Endothelial cell (in vitro differentiated cells): ENCODE measurements at regions not wholly inside any gene's neighbourhood (a gene's known extent, or its start where the extent isn't known, plus 50 kb on each side); places are given as distances from the start of the nearest gene placed in this dataset.

Source experiments
- DNase-seq: peaks from one replicate; pipeline ENCODE4 v3.0.0; 2021; ENCODE audit warnings: low spot score
- H3K27ac Mint-ChIP-seq: one replicate; pipeline ENCODE4 v1.8.0; 2021; ENCODE audit warnings: mixed read lengths, inconsistent platforms; ENCODE audit not compliant: unreplicated experiment
- H3K27me3 Mint-ChIP-seq: one replicate; pipeline ENCODE4 v1.8.0; 2021; ENCODE audit warnings: mild to moderate bottlenecking, moderate library complexity, mixed read lengths, inconsistent platforms; ENCODE audit not compliant: unreplicated experiment
- H3K36me3 Mint-ChIP-seq: one replicate; pipeline ENCODE4 v1.8.0; 2021; ENCODE audit warnings: mild to moderate bottlenecking, low read depth, mixed read lengths, inconsistent platforms; ENCODE audit not compliant: unreplicated experiment
- H3K4me1 Mint-ChIP-seq: one replicate; pipeline ENCODE4 v1.8.0; 2021; ENCODE audit warnings: mild to moderate bottlenecking, mixed read lengths, inconsistent platforms; ENCODE audit not compliant: unreplicated experiment
- H3K4me3 Mint-ChIP-seq: one replicate; pipeline ENCODE4 v1.8.0; 2021; ENCODE audit warnings: mild to moderate bottlenecking, mixed read lengths, inconsistent platforms; ENCODE audit not compliant: unreplicated experiment
- H3K9me3 Mint-ChIP-seq: one replicate; pipeline ENCODE4 v1.8.0; 2021; ENCODE audit warnings: mixed read lengths, inconsistent platforms; ENCODE audit not compliant: unreplicated experiment
- CTCF ChIP-seq: fragments of 200-600 bp; sonication (generic); IDR thresholded peaks from one replicate; pipeline ENCODE4 v1.5.0; 2021; ENCODE audit warnings: antibody characterized with exemption; ENCODE audit not compliant: unreplicated experiment

GRCh38 chr15:62547584-62547983 lies 382.5 kb upstream of the C2CD4B start:
- H3K9me3 Mint-ChIP-seq, result no peaks in the 10 kb centered on the region
- H3K4me3 Mint-ChIP-seq, result no peak overlapping the region
- no peak for DNase-seq
- H3K27ac Mint-ChIP-seq, result no peak overlapping the region
- H3K27me3 Mint-ChIP-seq, result peaks cover 4% of the 10 kb centered on the region
- TF ChIP-seq CTCF, result no peak
- no peaks in the 10 kb centered on the region for H3K36me3 Mint-ChIP-seq
- H3K4me1 Mint-ChIP-seq, result peaks cover 5% of the 10 kb centered on the region

GRCh38 chr15:62549345-62549970 lies 384.4 kb upstream of the C2CD4B start:
- Mint-ChIP-seq H3K9me3 (no peaks in the 10 kb centered on the region), H3K27ac (no peak overlapping the region), H3K4me3 (no peak overlapping the region), H3K27me3 (peaks cover 4% of the 10 kb centered on the region), H3K4me1 (peaks cover 5% of the 10 kb centered on the region), H3K36me3 (no peaks in the 10 kb centered on the region)
- peak; percentile 36 for TF ChIP-seq CTCF
- peak; percentile 13 for DNase-seq

- Mint-ChIP-seq H3K27me3 (peaks cover 2% of the 10 kb centered on the region), H3K36me3 (no peaks in the 10 kb centered on the region), H3K9me3 (no peaks in the 10 kb centered on the region), H3K27ac (no peak overlapping the region), H3K4me1 (peaks cover 7% of the 10 kb centered on the region), H3K4me3 (no peak overlapping the region)
- no peak for DNase-seq
- no peak for TF ChIP-seq CTCF
Observed at GRCh38 chr15:62550106-62550505, 385.0 kb upstream of the C2CD4B start.

GRCh38 chr15:62552444-62552843 lies 387.4 kb upstream of the C2CD4B start:
- DNase-seq, result no peak
- Mint-ChIP-seq H3K36me3 (no peaks in the 10 kb centered on the region), H3K27me3 (no peaks in the 10 kb centered on the region), H3K4me1 (peaks cover 7% of the 10 kb centered on the region), H3K4me3 (no peak overlapping the region), H3K9me3 (no peaks in the 10 kb centered on the region), H3K27ac (no peak overlapping the region)
- TF ChIP-seq CTCF, result no peak

GRCh38 chr15:62553911-62554563 lies 389.0 kb upstream of the C2CD4B start:
- Mint-ChIP-seq H3K27me3 (no peaks in the 10 kb centered on the region), H3K4me3 (no peak overlapping the region), H3K9me3 (no peaks in the 10 kb centered on the region), H3K36me3 (no peaks in the 10 kb centered on the region), H3K27ac (no peak overlapping the region), H3K4me1 (peaks cover 19% of the 10 kb centered on the region)
- no peak for DNase-seq
- TF ChIP-seq CTCF, result no peak
